Endothelial cell of umbilical vein (primary cell): ENCODE measurements at regions not wholly inside any gene's neighbourhood (a gene's known extent, or its start where the extent isn't known, plus 50 kb on each side); places are given as distances from the start of the nearest gene placed in this dataset.

Experiments
- BruUV-seq: library from RNA; stranded (reverse); fragments of 400-500 nt; replicated peaks from 2 replicates; lab custom pipeline; 2021; lab: Mats Ljungman, UMichigan
- CTCF ChIA-PET: fragments of 300-600, 350-600 bp; sonication (Branson Sonifier 250); formaldehyde crosslinking; loops from one replicate; lab custom pipeline; 2021; ENCODE audit warnings: antibody characterized with exemption, inconsistent platforms; lab: Charles Lee
- POLR2A ChIA-PET: fragments of 300-600, 350-600 bp; sonication (Branson Sonifier 250); formaldehyde crosslinking; loops from one replicate; lab custom pipeline; 2021; ENCODE audit warnings: antibody characterized with exemption, inconsistent platforms; lab: Charles Lee
- DNase-seq: peaks from one replicate; pipeline ENCODE4 v3.0.0-alpha.2; 2011; ENCODE audit warnings: low read depth, low spot score
- FAIRE-seq: peaks from 2 replicates; lab custom pipeline; 2011; peaks lifted over from hg19 to GRCh38; lab: Jason Lieb, UNC
- H2AFZ ChIP-seq: 2 replicates; pipeline ENCODE4 v1.6.0; 2012; ENCODE audit warnings: low read depth, low read length, control low read depth, inconsistent platforms
- H3K27ac ChIP-seq: 2 replicates; pipeline ENCODE4 v1.5.1; 2011; ENCODE audit warnings: low read depth, mild to moderate bottlenecking, control low read depth, low read length, moderate library complexity; ENCODE audit not compliant: insufficient read depth
- H3K27me3 ChIP-seq, 2 experiments: 2 replicates each; pipeline versions ENCODE4 v1.6.0 to v1.6.1; 2011; ENCODE audit warnings: low read length in 2 of 2, mixed read lengths in 1 of 2; ENCODE audit not compliant: control insufficient read depth in 2 of 2, insufficient read depth in 2 of 2
- H3K36me3 ChIP-seq, 2 experiments: 2 replicates in 1 of 2; 3 replicates in 1 of 2; pipeline ENCODE4 v1.5.1; 2011; ENCODE audit warnings: low read length in 2 of 2, mild to moderate bottlenecking in 1 of 2, moderate library complexity in 1 of 2; ENCODE audit not compliant: control insufficient read depth in 2 of 2, insufficient read depth in 2 of 2; ENCODE audit errors: extremely low read depth in 1 of 2
- H3K4me1 ChIP-seq: 3 replicates; pipeline ENCODE4 v1.5.1; 2011; ENCODE audit warnings: mild to moderate bottlenecking, low read length; ENCODE audit not compliant: control insufficient read depth, insufficient read depth; ENCODE audit errors: extremely low read depth
- H3K4me2 ChIP-seq: 2 replicates; pipeline ENCODE4 v1.6.1; 2011; ENCODE audit warnings: low read length, control low read depth, mixed read lengths; ENCODE audit not compliant: insufficient read depth
- H3K4me3 ChIP-seq, 3 experiments: fragments of 200-600 bp in 1 of 3; sonication (generic), shearing (Covaris generic) in 1 of 3; replicated peaks in 1 of 3; 2 replicates each; pipeline ENCODE4 v1.5.1; 2011 to 2016; ENCODE audit warnings: control low read depth in 3 of 3, low read length in 3 of 3, mild to moderate bottlenecking in 2 of 3, inconsistent platforms in 1 of 3, low read depth in 1 of 3, moderate library complexity in 1 of 3; ENCODE audit not compliant: insufficient read depth in 1 of 3
- H3K79me2 ChIP-seq: 2 replicates; pipeline ENCODE4 v1.6.0; 2012; ENCODE audit warnings: low read length, inconsistent platforms; ENCODE audit not compliant: control insufficient read depth, insufficient read depth
- H3K9ac ChIP-seq: replicated peaks from 2 replicates; pipeline ENCODE3; 2011; ENCODE audit warnings: low read length, control low read depth; ENCODE audit not compliant: insufficient read depth; ENCODE audit errors: extremely low read depth
- H3K9me1 ChIP-seq: replicated peaks from 3 replicates; pipeline ENCODE4 v1.6.0; 2011; ENCODE audit warnings: mild to moderate bottlenecking, low read length; ENCODE audit not compliant: control insufficient read depth, insufficient read depth; ENCODE audit errors: extremely low read depth
- H3K9me3 ChIP-seq: replicated peaks from 2 replicates; pipeline ENCODE4 v1.5.1; 2012; ENCODE audit warnings: low read length, inconsistent platforms; ENCODE audit not compliant: control insufficient read depth, insufficient read depth
- H4K20me1 ChIP-seq: replicated peaks from 2 replicates; pipeline ENCODE3; 2011; ENCODE audit warnings: mild to moderate bottlenecking, low read length; ENCODE audit not compliant: control insufficient read depth, insufficient read depth; ENCODE audit errors: extremely low read depth
- EZH2 ChIP-seq: IDR thresholded peaks from 2 replicates; pipeline ENCODE4 v1.6.1; 2012; ENCODE audit warnings: borderline replicate concordance, low read depth, mild to moderate bottlenecking, moderate library complexity, low read length, inconsistent platforms; ENCODE audit not compliant: severe bottlenecking
- GATA2 ChIP-seq: IDR thresholded peaks from 2 replicates; pipeline ENCODE4 v1.7.0; 2011; ENCODE audit warnings: low read depth, mild to moderate bottlenecking, moderate library complexity, mixed read lengths, low read length; ENCODE audit not compliant: insufficient read length, insufficient read depth
- POLR2A ChIP-seq: IDR thresholded peaks from 2 replicates; pipeline ENCODE4 v1.6.1; 2012; ENCODE audit warnings: low read depth, mild to moderate bottlenecking, control low read depth, low read length
- dilution Hi-C: fragments of 300-500 bp; cut with MboI; formaldehyde crosslinking; loops from one replicate; pipeline ENCODE4 v1.15.0; 2019; ENCODE audit warnings: low sequenced_read_pairs; ENCODE audit not compliant: extremely low pct_ligation_motif_present
- intact Hi-C: fragments of 100-400 bp; cut with micrococcal nuclease; formaldehyde crosslinking; loops from one replicate; pipeline ENCODE4 v1.10.0; 2022
- TF ChIP-seq, protein P1 (sequence below): IDR thresholded peaks from 2 replicates; pipeline ENCODE4 v1.6.1; 2011; ENCODE audit not compliant: insufficient read depth, insufficient read length
- TF ChIP-seq, protein P2 (sequence below), 2 donors: IDR thresholded peaks; 1 replicate in 1 of 2; 2 replicates in 1 of 2; pipeline ENCODE4 v1.5.1; 2011; ENCODE audit warnings: low read length in 2 of 2, mild to moderate bottlenecking in 2 of 2, moderate library complexity in 2 of 2, control low read depth in 1 of 2, inconsistent platforms in 1 of 2, low read depth in 1 of 2; ENCODE audit not compliant: insufficient read depth in 1 of 2; ENCODE audit errors: extremely low read depth in 1 of 2

GRCh38 chr6:40181367-40181766, 247.1 kb upstream of the MOCS1 start:
- Histone ChIP-seq H4K20me1 (no peaks in the 10 kb centered on the region), H3K9me1 (no peaks in the 10 kb centered on the region), H3K4me3 (no peak overlapping the region), H3K4me2 (no peak overlapping the region), H3K27me3 (no peaks in the 10 kb centered on the region), H3K4me1 (no peaks in the 10 kb centered on the region), H2AFZ (no peak overlapping the region), H3K79me2 (no peaks in the 10 kb centered on the region), H3K27ac (no peak overlapping the region), H3K9ac (no peak overlapping the region), H3K36me3 (no peaks in the 10 kb centered on the region), H3K9me3 (peaks cover 5% of the 10 kb centered on the region)
- FAIRE-seq = no peak
- ChIA-PET POLR2A (no interaction called here), CTCF (no interaction called here)
- BruUV-seq = no TSS peak
- intact Hi-C loops = no loop called here
- no peak for DNase-seq
- dilution Hi-C loops = no loop called here
- no peak for TF ChIP-seq POLR2A

- Histone ChIP-seq H4K20me1 (no peaks in the 10 kb centered on the region), H3K79me2 (no peaks in the 10 kb centered on the region), H3K4me3 (no peak overlapping the region), H3K27ac (no peak overlapping the region), H3K9ac (no peak overlapping the region), H2AFZ (no peak overlapping the region), H3K9me1 (no peaks in the 10 kb centered on the region), H3K36me3 (no peaks in the 10 kb centered on the region), H3K4me1 (no peaks in the 10 kb centered on the region), H3K27me3 (no peaks in the 10 kb centered on the region), H3K4me2 (no peak overlapping the region), H3K9me3 (peaks cover 5% of the 10 kb centered on the region)
- dilution Hi-C loops (no loop called here), intact Hi-C loops (no loop called here)
- DNase-seq (no peak), FAIRE-seq (no peak)
- no TSS peak for BruUV-seq
- TF ChIP-seq, protein P1, sequence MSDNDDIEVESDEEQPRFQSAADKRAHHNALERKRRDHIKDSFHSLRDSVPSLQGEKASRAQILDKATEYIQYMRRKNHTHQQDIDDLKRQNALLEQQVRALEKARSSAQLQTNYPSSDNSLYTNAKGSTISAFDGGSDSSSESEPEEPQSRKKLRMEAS = no peak
- TF ChIP-seq POLR2A (no peak), EZH2 (no peak), GATA2 (no peak)
- TF ChIP-seq, protein P2, sequence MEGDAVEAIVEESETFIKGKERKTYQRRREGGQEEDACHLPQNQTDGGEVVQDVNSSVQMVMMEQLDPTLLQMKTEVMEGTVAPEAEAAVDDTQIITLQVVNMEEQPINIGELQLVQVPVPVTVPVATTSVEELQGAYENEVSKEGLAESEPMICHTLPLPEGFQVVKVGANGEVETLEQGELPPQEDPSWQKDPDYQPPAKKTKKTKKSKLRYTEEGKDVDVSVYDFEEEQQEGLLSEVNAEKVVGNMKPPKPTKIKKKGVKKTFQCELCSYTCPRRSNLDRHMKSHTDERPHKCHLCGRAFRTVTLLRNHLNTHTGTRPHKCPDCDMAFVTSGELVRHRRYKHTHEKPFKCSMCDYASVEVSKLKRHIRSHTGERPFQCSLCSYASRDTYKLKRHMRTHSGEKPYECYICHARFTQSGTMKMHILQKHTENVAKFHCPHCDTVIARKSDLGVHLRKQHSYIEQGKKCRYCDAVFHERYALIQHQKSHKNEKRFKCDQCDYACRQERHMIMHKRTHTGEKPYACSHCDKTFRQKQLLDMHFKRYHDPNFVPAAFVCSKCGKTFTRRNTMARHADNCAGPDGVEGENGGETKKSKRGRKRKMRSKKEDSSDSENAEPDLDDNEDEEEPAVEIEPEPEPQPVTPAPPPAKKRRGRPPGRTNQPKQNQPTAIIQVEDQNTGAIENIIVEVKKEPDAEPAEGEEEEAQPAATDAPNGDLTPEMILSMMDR (IDR thresholded peaks at IDR 0.05; ENCODE audit: extremely low read depth in 1 of 2, insufficient read depth in 1 of 2, low read depth in 1 of 2, low read length in 2 of 2) = no peak
- POLR2A ChIA-PET = no interaction called here
- CTCF ChIA-PET = no interaction called here
Measured at GRCh38 chr6:40180271-40180670, 246.0 kb upstream of the MOCS1 start.
